ENCODE measurements at regions not wholly inside any gene's neighbourhood (a gene's known extent, or its start where the extent isn't known, plus 50 kb on each side); places are given as distances from the start of the nearest gene placed in this dataset.

DNA sequence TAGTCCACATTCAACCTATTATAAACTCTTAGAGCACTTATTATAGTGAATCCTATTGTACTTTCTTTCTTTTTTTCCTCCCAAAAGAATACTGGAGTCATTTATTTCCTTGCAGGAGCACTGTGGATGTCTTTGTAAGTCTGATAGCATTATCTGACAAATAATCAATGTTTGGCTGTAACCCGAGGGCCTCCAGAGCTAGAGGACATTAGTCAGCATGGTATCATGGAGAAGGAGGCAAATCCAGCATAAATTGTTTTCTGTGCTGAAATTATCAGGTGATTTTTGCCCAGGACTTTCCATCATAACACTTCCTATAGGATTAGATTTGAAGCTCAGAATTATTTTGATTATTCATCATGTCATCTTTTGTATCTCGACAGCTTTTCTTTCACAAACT, 551.0 kb downstream of the ZNF608 start:
- Mint-ChIP-seq H3K4me1 (ENCODE audit: low read depth) (peaks cover 44% of the 10 kb centered on the region), H3K4me3 (ENCODE audit: low read depth) (no peak overlapping the region)

DNA sequence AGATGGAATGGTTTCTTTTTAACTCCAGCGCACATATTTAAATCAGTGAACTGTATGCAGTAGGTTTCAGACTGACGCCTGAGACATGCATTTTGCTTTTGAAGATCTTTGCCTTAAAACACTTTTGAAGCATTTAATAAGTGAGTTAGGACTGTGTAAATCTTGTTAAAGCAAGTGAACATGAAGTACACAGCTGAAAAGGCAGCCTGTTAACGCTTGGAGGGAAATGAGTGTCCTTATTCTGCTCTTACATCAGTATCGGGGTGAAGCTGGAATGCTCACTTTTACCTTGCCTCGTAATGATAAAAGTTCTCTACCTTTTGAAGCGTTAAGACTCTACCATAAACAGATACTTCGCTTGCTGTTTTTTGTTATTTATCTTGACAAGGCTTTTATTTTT, 552.2 kb downstream of the ZNF608 start:
- Mint-ChIP-seq H3K4me1 (ENCODE audit: low read depth) (peaks cover 39% of the 10 kb centered on the region), H3K4me3 (ENCODE audit: low read depth) (no peak overlapping the region), H3K9me3 (ENCODE audit: low read depth) (peaks cover 2% of the 10 kb centered on the region), H3K27ac (no peak overlapping the region), H3K36me3 (ENCODE audit: insufficient read depth) (no peaks in the 10 kb centered on the region), H3K27me3 (no peaks in the 10 kb centered on the region)
- TF ChIP-seq, protein P1, sequence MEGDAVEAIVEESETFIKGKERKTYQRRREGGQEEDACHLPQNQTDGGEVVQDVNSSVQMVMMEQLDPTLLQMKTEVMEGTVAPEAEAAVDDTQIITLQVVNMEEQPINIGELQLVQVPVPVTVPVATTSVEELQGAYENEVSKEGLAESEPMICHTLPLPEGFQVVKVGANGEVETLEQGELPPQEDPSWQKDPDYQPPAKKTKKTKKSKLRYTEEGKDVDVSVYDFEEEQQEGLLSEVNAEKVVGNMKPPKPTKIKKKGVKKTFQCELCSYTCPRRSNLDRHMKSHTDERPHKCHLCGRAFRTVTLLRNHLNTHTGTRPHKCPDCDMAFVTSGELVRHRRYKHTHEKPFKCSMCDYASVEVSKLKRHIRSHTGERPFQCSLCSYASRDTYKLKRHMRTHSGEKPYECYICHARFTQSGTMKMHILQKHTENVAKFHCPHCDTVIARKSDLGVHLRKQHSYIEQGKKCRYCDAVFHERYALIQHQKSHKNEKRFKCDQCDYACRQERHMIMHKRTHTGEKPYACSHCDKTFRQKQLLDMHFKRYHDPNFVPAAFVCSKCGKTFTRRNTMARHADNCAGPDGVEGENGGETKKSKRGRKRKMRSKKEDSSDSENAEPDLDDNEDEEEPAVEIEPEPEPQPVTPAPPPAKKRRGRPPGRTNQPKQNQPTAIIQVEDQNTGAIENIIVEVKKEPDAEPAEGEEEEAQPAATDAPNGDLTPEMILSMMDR (IDR thresholded peaks at IDR 0.05; ENCODE audit: unreplicated experiment), result no peak
- DNase-seq (ENCODE audit: low spot score, unreplicated experiment), result no peak

More for the DNA sequence above, 551.0 kb downstream of the ZNF608 start:
- peak overlapping the region; percentile 65 for H3K27ac Mint-ChIP-seq
- TF ChIP-seq, protein P1 (IDR thresholded peaks at IDR 0.05; ENCODE audit: unreplicated experiment), result no peak
- H3K9me3 Mint-ChIP-seq (ENCODE audit: low read depth), result no peaks in the 10 kb centered on the region
- no peak for DNase-seq (ENCODE audit: low spot score, unreplicated experiment)
- H3K36me3 Mint-ChIP-seq (ENCODE audit: insufficient read depth), result no peaks in the 10 kb centered on the region
- no peaks in the 10 kb centered on the region for H3K27me3 Mint-ChIP-seq

DNA sequence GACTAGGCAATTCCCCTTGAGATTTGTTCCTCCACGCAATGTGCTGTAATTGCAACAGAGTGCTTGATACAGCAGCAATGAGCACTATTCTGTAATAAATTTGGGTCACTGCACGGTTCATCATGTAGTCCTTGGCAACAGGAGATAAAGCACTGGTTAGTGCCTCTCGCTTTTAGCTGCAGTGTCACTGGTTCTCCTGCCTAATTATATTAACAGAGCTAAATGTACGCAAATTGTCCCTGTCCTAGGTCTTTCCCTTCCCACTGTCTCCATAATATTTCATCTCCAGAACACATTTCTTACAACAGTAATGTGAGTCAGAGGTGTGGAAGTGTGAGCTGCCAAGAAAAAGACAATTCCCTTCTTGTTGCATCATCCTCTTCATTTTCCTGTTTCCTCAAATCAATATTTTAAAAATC, 553.1 kb downstream of the ZNF608 start:
- TF ChIP-seq, protein P1 (IDR thresholded peaks at IDR 0.05; ENCODE audit: unreplicated experiment), result no peak
- Mint-ChIP-seq H3K27ac (no peak overlapping the region), H3K9me3 (ENCODE audit: low read depth) (peaks cover 2% of the 10 kb centered on the region), H3K36me3 (ENCODE audit: insufficient read depth) (no peaks in the 10 kb centered on the region), H3K4me1 (ENCODE audit: low read depth) (peaks cover 39% of the 10 kb centered on the region), H3K27me3 (no peaks in the 10 kb centered on the region), H3K4me3 (ENCODE audit: low read depth) (no peak overlapping the region)
- DNase-seq (ENCODE audit: low spot score, unreplicated experiment), result no peak

DNA sequence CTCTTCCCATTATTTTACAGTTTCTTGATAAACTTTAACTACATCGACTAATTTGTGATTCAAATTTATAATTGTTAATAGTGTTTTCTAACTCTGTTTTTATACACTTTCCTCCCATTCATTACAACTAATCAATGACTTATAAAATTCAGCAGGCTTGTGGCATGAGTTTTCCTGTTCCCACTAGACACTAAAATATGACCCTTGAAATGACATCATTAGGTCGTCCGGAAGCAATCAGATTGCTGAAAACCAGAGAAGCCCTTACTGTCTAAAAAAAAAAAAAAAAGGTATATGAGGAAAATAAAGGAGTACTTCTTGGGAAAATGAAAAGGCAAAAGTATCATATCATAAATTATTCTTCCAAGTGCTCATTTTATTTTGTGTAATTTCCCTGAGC, 553.7 kb downstream of the ZNF608 start:
- Mint-ChIP-seq H3K27ac (no peak overlapping the region), H3K4me1 (ENCODE audit: low read depth) (peaks cover 39% of the 10 kb centered on the region)

DNA sequence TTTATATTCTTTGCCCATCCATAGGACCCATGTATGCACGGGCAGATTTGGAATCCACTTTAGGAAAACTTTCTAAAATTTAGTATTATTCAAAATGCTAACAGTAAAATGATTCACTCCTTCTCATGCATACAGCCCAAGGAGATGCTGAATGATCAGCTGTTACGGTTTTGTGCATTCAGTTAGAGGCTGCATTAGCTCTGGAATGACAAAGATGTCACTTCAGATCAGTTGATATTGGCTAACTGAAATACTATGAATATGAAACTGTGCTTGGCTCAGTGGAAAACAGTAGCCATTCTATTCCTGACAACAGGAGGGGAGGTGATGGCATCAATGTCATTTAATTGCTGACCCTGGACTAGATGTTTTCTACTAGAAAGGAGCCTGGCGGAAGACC, 560.7 kb downstream of the ZNF608 start:
- peaks cover 9% of the 10 kb centered on the region for H3K9me3 Mint-ChIP-seq (ENCODE audit: low read depth)
- peaks cover 4% of the 10 kb centered on the region for H3K4me1 Mint-ChIP-seq (ENCODE audit: low read depth)
- H3K27ac Mint-ChIP-seq, result no peak overlapping the region
- no peak overlapping the region for H3K4me3 Mint-ChIP-seq (ENCODE audit: low read depth)
- no peak for DNase-seq (ENCODE audit: low spot score, unreplicated experiment)
- no peaks in the 10 kb centered on the region for H3K27me3 Mint-ChIP-seq
- TF ChIP-seq, protein P1 (IDR thresholded peaks at IDR 0.05; ENCODE audit: unreplicated experiment), result no peak
- H3K36me3 Mint-ChIP-seq (ENCODE audit: insufficient read depth), result no peaks in the 10 kb centered on the region

More for the DNA sequence above, 553.7 kb downstream of the ZNF608 start:
- no peak overlapping the region for H3K4me3 Mint-ChIP-seq (ENCODE audit: low read depth)
- H3K9me3 Mint-ChIP-seq (ENCODE audit: low read depth), result peaks cover 2% of the 10 kb centered on the region
- DNase-seq (ENCODE audit: low spot score, unreplicated experiment), result no peak
- no peaks in the 10 kb centered on the region for H3K27me3 Mint-ChIP-seq
- no peaks in the 10 kb centered on the region for H3K36me3 Mint-ChIP-seq (ENCODE audit: insufficient read depth)
- TF ChIP-seq, protein P1 (IDR thresholded peaks at IDR 0.05; ENCODE audit: unreplicated experiment), result no peak
